ENCODE measurements at regions not wholly inside any gene's neighbourhood (a gene's known extent, or its start where the extent isn't known, plus 50 kb on each side); places are given as distances from the start of the nearest gene placed in this dataset.

DNA sequence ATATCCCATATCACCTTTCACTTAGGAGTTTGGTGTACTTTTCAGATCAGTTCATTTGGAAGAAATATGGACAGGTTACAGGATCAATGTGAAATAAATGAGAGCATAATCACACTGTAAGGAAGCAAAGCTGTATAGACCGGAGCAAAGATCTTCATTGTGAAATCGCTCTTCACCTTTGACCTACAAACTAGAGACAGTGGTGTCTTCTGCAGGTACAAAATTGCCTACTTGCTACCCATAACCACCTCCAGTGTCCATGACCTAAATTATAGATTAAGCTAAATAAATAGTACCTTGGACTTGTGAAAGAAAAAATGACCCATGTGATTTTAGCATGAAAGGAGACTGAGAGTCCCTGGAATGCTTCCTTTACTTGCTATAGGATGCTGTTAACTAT is 379.5 kb upstream of the SUCLG2 start:
- H3K4me3 ChIP-seq: no peak overlapping the region
- H3K36me3 ChIP-seq: no peaks in the 10 kb centered on the region
- H3K27me3 ChIP-seq: no peaks in the 10 kb centered on the region
- no peak for DNase-seq
- H3K9me3 ChIP-seq: no peaks in the 10 kb centered on the region
- TF ChIP-seq POLR2AphosphoS5 (IDR thresholded peaks at IDR 0.05) (no peak), CTCF (IDR thresholded peaks at IDR 0.05) (no peak), EP300 (IDR thresholded peaks at IDR 0.05) (no peak), POLR2A (IDR thresholded peaks at IDR 0.05) (no peak)
- intact Hi-C loops (cut with DNase I): no loop called here
- H3K4me1 ChIP-seq: no peaks in the 10 kb centered on the region
- H3K27ac ChIP-seq: no peak overlapping the region
- 81 to 88% methylated on average over 2 of the region's 2 CpGs for WGBS, 2 donors

DNA sequence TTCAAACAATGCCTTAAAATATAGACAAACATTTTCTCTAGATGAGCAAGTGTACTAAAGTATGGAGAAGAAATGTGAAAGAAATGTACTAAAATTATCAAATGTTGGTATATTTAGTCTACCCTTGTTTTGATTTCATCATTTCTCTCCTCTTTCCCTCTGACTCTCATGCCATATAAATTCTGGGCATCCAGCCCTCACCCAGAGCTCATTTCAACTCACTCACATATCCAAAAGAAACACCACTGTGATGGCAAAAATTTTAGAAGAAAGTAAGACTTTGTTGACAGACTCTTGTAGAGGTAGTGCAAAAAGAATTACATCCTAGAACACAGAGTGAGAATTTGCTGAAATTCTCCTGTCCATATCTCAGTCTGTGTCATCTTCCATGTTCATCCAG is 377.8 kb upstream of the SUCLG2 start:
- Histone ChIP-seq H3K4me1 (no peaks in the 10 kb centered on the region), H3K36me3 (no peaks in the 10 kb centered on the region), H3K27ac (no peak overlapping the region), H3K27me3 (no peaks in the 10 kb centered on the region), H3K4me3 (no peak overlapping the region), H3K9me3 (no peaks in the 10 kb centered on the region)
- intact Hi-C loops (cut with DNase I): no loop called here
- TF ChIP-seq EP300 (IDR thresholded peaks at IDR 0.05) (no peak), CTCF (IDR thresholded peaks at IDR 0.05) (no peak), POLR2AphosphoS5 (IDR thresholded peaks at IDR 0.05) (no peak), POLR2A (IDR thresholded peaks at IDR 0.05) (no peak)
- DNase-seq: no peak

DNA sequence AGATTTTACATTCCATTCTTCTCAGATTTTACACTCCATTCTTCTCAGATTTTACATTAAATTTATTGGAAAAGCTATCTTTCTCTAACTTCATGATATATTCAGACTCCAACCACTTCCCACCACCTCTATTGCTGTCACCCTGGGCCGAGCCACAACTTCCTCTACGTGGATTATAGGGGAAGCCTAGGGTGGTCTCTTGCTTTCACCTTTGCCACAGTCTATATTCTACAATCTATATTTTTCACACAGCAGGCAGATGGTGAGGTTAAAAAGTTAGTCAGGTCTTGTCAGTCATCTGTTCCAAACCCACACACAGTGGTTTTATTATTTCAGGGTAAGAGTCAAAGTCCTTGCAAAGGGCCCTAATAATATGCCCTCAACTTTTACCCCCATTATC is 370.8 kb upstream of the SUCLG2 start:
- Histone ChIP-seq H3K36me3 (no peaks in the 10 kb centered on the region), H3K9me3 (no peaks in the 10 kb centered on the region), H3K27ac (no peak overlapping the region), H3K4me3 (no peak overlapping the region), H3K27me3 (no peaks in the 10 kb centered on the region), H3K4me1 (no peaks in the 10 kb centered on the region)
- no peak for DNase-seq
- intact Hi-C loops (cut with DNase I): no loop called here
- no peak for TF ChIP-seq EP300 (IDR thresholded peaks at IDR 0.05)
- no peak for TF ChIP-seq CTCF (IDR thresholded peaks at IDR 0.05)
- TF ChIP-seq POLR2A (IDR thresholded peaks at IDR 0.05): no peak
- no peak for TF ChIP-seq POLR2AphosphoS5 (IDR thresholded peaks at IDR 0.05)
- 53 to 91% methylated on average over 2 of the region's 2 CpGs for WGBS, 2 donors

DNA sequence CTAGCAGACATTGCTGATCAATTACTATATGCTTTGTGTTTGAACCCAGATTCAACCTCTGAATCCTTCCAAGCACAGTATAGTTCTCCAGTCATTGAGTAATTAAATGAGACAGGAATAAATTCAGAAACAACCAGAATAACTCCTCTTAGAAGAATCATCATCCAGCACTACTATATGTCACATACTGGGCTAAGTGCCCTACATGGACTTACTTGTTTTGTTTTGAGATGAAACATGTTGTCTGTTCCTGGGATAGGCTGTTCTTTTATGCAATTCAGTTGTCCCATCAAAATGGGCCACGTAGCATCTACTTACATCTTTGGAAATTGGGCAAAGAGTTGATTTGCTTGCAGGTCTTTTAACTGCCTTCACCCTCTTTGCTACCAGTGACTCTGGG is 365.5 kb upstream of the SUCLG2 start:
- Histone ChIP-seq H3K4me3 (no peak overlapping the region), H3K27me3 (no peaks in the 10 kb centered on the region), H3K27ac (no peak overlapping the region), H3K9me3 (no peaks in the 10 kb centered on the region), H3K36me3 (no peaks in the 10 kb centered on the region), H3K4me1 (no peaks in the 10 kb centered on the region)
- TF ChIP-seq CTCF (IDR thresholded peaks at IDR 0.05): no peak
- no peak for TF ChIP-seq EP300 (IDR thresholded peaks at IDR 0.05)
- TF ChIP-seq POLR2A (IDR thresholded peaks at IDR 0.05): no peak
- no peak for TF ChIP-seq POLR2AphosphoS5 (IDR thresholded peaks at IDR 0.05)
- intact Hi-C loops (cut with DNase I): no loop called here
- WGBS, 2 donors: 76 to 82% methylated on average over 1 of the region's 1 CpG
- DNase-seq: no peak

- intact Hi-C loops (cut with DNase I): no loop called here
- no peaks in the 10 kb centered on the region for H3K9me3 ChIP-seq
- no peak overlapping the region for H3K4me3 ChIP-seq
- DNase-seq: no peak
- no peaks in the 10 kb centered on the region for H3K27me3 ChIP-seq
- no peaks in the 10 kb centered on the region for H3K36me3 ChIP-seq
- WGBS, 2 donors: 89 to 97% methylated on average over 1 of the region's 1 CpG
- H3K27ac ChIP-seq: no peak overlapping the region
- no peaks in the 10 kb centered on the region for H3K4me1 ChIP-seq
- no peak for TF ChIP-seq POLR2A (IDR thresholded peaks at IDR 0.05)
- TF ChIP-seq EP300 (IDR thresholded peaks at IDR 0.05): no peak
- TF ChIP-seq POLR2AphosphoS5 (IDR thresholded peaks at IDR 0.05): no peak
Observed at GRCh38 chr3:68018275-68018674, 363.9 kb upstream of the SUCLG2 start.

All from sigmoid colon (tissue), 6 donors.